ENCODE measurements at regions not wholly inside any gene's neighbourhood (a gene's known extent, or its start where the extent isn't known, plus 50 kb on each side); places are given as distances from the start of the nearest gene placed in this dataset.

DNA sequence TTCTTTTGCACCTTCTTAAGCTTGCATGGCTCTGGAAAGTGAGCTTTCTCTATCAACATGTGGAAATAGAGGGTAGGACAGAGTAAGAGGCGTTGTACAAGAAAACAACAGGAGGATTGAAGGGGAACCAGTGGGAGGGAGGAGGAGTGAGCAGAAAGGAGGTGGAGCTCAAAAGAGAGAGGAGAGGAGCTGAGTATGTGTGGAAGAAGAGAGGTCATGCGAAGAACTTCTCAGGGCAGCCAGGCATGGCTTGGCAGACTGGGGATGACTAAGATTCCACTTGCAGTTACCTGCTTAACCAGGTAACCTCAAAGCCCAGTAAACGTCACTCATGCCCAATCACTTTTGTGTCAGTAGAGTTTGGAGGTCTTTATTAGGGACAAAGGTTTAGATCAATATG, 105.1 kb downstream of the BCL2L11 start:
- TF ChIP-seq POLR2A (IDR thresholded peaks at IDR 0.05) (no peak), POLR2AphosphoS5 (IDR thresholded peaks at IDR 0.05) (no peak), EP300 (IDR thresholded peaks at IDR 0.05) (no peak)
- TF ChIP-seq, protein P1, sequence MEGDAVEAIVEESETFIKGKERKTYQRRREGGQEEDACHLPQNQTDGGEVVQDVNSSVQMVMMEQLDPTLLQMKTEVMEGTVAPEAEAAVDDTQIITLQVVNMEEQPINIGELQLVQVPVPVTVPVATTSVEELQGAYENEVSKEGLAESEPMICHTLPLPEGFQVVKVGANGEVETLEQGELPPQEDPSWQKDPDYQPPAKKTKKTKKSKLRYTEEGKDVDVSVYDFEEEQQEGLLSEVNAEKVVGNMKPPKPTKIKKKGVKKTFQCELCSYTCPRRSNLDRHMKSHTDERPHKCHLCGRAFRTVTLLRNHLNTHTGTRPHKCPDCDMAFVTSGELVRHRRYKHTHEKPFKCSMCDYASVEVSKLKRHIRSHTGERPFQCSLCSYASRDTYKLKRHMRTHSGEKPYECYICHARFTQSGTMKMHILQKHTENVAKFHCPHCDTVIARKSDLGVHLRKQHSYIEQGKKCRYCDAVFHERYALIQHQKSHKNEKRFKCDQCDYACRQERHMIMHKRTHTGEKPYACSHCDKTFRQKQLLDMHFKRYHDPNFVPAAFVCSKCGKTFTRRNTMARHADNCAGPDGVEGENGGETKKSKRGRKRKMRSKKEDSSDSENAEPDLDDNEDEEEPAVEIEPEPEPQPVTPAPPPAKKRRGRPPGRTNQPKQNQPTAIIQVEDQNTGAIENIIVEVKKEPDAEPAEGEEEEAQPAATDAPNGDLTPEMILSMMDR (IDR thresholded peaks at IDR 0.05) = no peak

All from stomach (tissue), 4 donors.